Thyroid gland (tissue), 4 donors: ENCODE measurements at regions not wholly inside any gene's neighbourhood (a gene's known extent, or its start where the extent isn't known, plus 50 kb on each side); places are given as distances from the start of the nearest gene placed in this dataset.

Source experiments
- POLR2A ChIP-seq, 2 donors: fragments of 450-650 bp; IDR thresholded peaks; one replicate each; pipeline ENCODE4 v1.6.1; 2017; ENCODE audit warnings: antibody characterized with exemption in 2 of 2, mild to moderate bottlenecking in 2 of 2, moderate library complexity in 1 of 2
- TF ChIP-seq, protein P1 (sequence below), 6 experiments: fragments of 200-600 bp in 3 of 6; fragments of 450-650 bp in 3 of 6; sonication (generic) in 3 of 6; IDR thresholded peaks; one replicate each; pipeline ENCODE4 v1.5.1; 2016 to 2019; ENCODE audit warnings: antibody characterized with exemption in 6 of 6, mild to moderate bottlenecking in 2 of 6, inconsistent platforms in 1 of 6, moderate library complexity in 1 of 6

DNA sequence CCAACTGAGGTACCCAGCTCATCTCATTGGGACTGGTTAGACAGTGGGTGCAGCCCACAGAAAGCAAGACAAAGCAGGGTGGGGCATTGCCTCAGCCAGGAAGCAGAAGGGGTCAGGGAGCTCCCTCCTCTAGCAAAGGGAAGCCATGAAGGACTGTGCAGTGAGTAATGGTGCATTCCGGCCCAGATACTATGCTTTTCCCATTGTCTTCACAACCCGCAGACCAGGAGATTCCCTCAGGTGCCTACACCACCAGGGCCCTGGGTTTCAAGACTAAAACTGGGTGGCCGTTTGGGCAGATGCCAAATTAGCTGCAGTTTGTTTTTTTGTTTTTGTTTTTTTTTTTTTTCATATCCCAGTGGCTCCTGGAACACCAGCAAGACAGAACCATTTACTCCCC, 235.3 kb downstream of the TACR3 start:
- TF ChIP-seq, protein P1, sequence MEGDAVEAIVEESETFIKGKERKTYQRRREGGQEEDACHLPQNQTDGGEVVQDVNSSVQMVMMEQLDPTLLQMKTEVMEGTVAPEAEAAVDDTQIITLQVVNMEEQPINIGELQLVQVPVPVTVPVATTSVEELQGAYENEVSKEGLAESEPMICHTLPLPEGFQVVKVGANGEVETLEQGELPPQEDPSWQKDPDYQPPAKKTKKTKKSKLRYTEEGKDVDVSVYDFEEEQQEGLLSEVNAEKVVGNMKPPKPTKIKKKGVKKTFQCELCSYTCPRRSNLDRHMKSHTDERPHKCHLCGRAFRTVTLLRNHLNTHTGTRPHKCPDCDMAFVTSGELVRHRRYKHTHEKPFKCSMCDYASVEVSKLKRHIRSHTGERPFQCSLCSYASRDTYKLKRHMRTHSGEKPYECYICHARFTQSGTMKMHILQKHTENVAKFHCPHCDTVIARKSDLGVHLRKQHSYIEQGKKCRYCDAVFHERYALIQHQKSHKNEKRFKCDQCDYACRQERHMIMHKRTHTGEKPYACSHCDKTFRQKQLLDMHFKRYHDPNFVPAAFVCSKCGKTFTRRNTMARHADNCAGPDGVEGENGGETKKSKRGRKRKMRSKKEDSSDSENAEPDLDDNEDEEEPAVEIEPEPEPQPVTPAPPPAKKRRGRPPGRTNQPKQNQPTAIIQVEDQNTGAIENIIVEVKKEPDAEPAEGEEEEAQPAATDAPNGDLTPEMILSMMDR (IDR thresholded peaks at IDR 0.05) = no peak
- no peak for TF ChIP-seq POLR2A (IDR thresholded peaks at IDR 0.05)
